ENCODE measurements at regions not wholly inside any gene's neighbourhood (a gene's known extent, or its start where the extent isn't known, plus 50 kb on each side); places are given as distances from the start of the nearest gene placed in this dataset.
"Not testable (repeated sequence)": the region's sequence is repeated elsewhere in the genome, so short reads cannot be mapped to it uniquely, and the experiment has no call there.

GRCh38 chr10:63675171-63675570 lies 154.0 kb downstream of the REEP3 start:
- no peak for DNase-seq

GRCh38 chr10:63677001-63677400 lies 155.8 kb downstream of the REEP3 start:
- DNase-seq: no peak

- not testable (repeated sequence) for DNase-seq
Measured at GRCh38 chr10:63680545-63680944, 159.3 kb downstream of the REEP3 start.

- peak; percentile 56 to 58 for DNase-seq
Measured at GRCh38 chr10:63681993-63682697, 160.9 kb downstream of the REEP3 start.

GRCh38 chr10:63682698-63683052 lies 161.5 kb downstream of the REEP3 start:
- DNase-seq: not testable (repeated sequence)

- DNase-seq: no peak
Measured at GRCh38 chr10:63683223-63683622, 162.0 kb downstream of the REEP3 start.

GRCh38 chr10:63683686-63684085 lies 162.5 kb downstream of the REEP3 start:
- no peak for DNase-seq

GRCh38 chr10:63684257-63684936 lies 163.2 kb downstream of the REEP3 start:
- DNase-seq: no peak

- no peak for DNase-seq
Measured at GRCh38 chr10:63689768-63690167, 168.6 kb downstream of the REEP3 start.

GRCh38 chr10:63692220-63692896 lies 171.2 kb downstream of the REEP3 start:
- peak; percentile 51 to 57 for DNase-seq

GRCh38 chr10:63693021-63693420 lies 171.8 kb downstream of the REEP3 start:
- not testable (repeated sequence) for DNase-seq

- DNase-seq: no peak
Measured at GRCh38 chr10:63696205-63696604, 175.0 kb downstream of the REEP3 start.

- DNase-seq: no peak
Measured at GRCh38 chr10:63697956-63698786, 177.0 kb downstream of the REEP3 start.

GRCh38 chr10:63698787-63699150 lies 177.6 kb downstream of the REEP3 start:
- DNase-seq: no peak

GRCh38 chr10:63699785-63700613 lies 178.8 kb downstream of the REEP3 start:
- no peak for DNase-seq

- DNase-seq: peak in 1 of 2 donors; percentile 52
Measured at GRCh38 chr10:63700631-63701156, 179.5 kb downstream of the REEP3 start.

- DNase-seq: no peak
Measured at GRCh38 chr10:63702092-63702491, 180.9 kb downstream of the REEP3 start.

- no peak for DNase-seq
Measured at GRCh38 chr10:63703113-63703670, 182.0 kb downstream of the REEP3 start.

- no peak for DNase-seq
Measured at GRCh38 chr10:63703740-63704345, 182.6 kb downstream of the REEP3 start.

- DNase-seq: no peak
Measured at GRCh38 chr10:63707254-63707910, 186.2 kb downstream of the REEP3 start.

All from right lung (tissue), 2 donors.